ENCODE measurements at regions not wholly inside any gene's neighbourhood (a gene's known extent, or its start where the extent isn't known, plus 50 kb on each side); places are given as distances from the start of the nearest gene placed in this dataset.

DNA sequence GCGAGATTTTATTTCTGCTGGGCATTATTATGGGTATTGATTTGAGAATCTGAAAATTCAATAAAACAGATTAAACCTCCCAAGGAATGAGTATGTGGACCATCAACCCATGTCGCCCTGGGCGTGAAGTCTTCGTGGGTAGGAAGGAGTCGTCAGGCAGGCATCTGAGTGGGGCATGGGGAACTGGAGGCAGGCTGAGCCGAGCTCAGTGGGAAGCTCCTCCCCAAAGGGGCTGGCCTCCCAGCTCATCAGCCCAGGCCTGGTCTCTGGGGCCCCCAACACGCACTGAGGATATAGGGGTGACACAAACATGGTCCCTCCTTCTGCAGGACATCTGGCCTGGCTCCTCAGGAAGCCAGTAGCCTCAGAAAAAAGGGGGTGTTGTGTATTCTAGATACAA, 265.2 kb downstream of the TFCP2L1 start:
- Histone ChIP-seq H3K4me2 (ENCODE audit: low read length) (no peak overlapping the region), H3K27me3 (ENCODE audit: low read length) (no peaks in the 10 kb centered on the region), H3K9ac (ENCODE audit: low read length) (no peak overlapping the region), H4K20me1 (ENCODE audit: low read length) (no peaks in the 10 kb centered on the region), H3K9me2 (replicated peaks; ENCODE audit: low read length) (no peaks in the 10 kb centered on the region), H2AFZ (ENCODE audit: low read length) (no peak overlapping the region), H3K4me1 (ENCODE audit: insufficient read depth, low read length) (no peaks in the 10 kb centered on the region), H3K4me3 (ENCODE audit: low read length) (no peak overlapping the region), H3K36me3 (ENCODE audit: low read depth, low read length) (no peaks in the 10 kb centered on the region), H3K9me3 (ENCODE audit: low read length) (no peaks in the 10 kb centered on the region), H3F3A (ENCODE audit: low read length, unreplicated experiment) (no peaks in the 10 kb centered on the region), H3K27ac (ENCODE audit: low read length) (no peak overlapping the region), H3K79me2 (ENCODE audit: low read length) (no peaks in the 10 kb centered on the region)
- BruUV-seq (replicated peaks): no TSS peak
- ChIA-PET CTCF (no interaction called here), POLR2A (ENCODE audit: unreplicated experiment) (no interaction called here)
- TF ChIP-seq EZH2 (IDR thresholded peaks at IDR 0.05; ENCODE audit: low read length, unreplicated experiment): no peak
- TF ChIP-seq, protein P1, sequence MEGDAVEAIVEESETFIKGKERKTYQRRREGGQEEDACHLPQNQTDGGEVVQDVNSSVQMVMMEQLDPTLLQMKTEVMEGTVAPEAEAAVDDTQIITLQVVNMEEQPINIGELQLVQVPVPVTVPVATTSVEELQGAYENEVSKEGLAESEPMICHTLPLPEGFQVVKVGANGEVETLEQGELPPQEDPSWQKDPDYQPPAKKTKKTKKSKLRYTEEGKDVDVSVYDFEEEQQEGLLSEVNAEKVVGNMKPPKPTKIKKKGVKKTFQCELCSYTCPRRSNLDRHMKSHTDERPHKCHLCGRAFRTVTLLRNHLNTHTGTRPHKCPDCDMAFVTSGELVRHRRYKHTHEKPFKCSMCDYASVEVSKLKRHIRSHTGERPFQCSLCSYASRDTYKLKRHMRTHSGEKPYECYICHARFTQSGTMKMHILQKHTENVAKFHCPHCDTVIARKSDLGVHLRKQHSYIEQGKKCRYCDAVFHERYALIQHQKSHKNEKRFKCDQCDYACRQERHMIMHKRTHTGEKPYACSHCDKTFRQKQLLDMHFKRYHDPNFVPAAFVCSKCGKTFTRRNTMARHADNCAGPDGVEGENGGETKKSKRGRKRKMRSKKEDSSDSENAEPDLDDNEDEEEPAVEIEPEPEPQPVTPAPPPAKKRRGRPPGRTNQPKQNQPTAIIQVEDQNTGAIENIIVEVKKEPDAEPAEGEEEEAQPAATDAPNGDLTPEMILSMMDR (conservative IDR thresholded peaks at IDR 0.05; ENCODE audit: low read depth, low read length): no peak
- TF ChIP-seq EZH2phosphoT487 (IDR thresholded peaks at IDR 0.05; ENCODE audit: borderline replicate concordance, low read length): no peak
- ATAC-seq (no peak), DNase-seq (no peak)
- intact Hi-C loops (cut with micrococcal nuclease): no loop called here

DNA sequence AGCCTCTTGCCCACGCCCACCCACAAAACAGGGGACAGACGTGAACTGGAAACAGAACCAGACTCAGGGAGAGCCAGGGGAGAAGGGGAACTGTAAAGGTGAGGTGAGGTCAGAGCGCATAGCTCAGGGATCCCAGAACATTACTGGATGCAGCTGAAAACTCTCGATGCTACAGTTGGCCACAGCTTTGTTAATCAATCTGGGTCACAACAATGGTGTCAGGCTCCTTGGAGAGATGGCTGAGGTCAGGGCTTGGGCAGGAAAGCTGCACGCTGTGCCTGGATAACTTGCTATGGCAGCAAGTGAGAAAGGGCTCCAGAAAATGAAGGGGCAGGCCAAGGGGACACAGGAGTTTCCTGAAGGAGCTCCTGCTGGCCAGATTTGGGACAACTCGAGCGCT, 263.3 kb downstream of the TFCP2L1 start:
- intact Hi-C loops (cut with micrococcal nuclease): no loop called here
- H3K9ac ChIP-seq (ENCODE audit: low read length): no peak overlapping the region
- no peaks in the 10 kb centered on the region for H3K36me3 ChIP-seq (ENCODE audit: low read depth, low read length)
- DNase-seq (no peak), ATAC-seq (no peak)
- no peaks in the 10 kb centered on the region for H3K79me2 ChIP-seq (ENCODE audit: low read length)
- ChIA-PET CTCF (no interaction called here), POLR2A (ENCODE audit: unreplicated experiment) (no interaction called here)
- no peaks in the 10 kb centered on the region for H3K9me2 ChIP-seq (replicated peaks; ENCODE audit: low read length)
- H3K9me3 ChIP-seq (ENCODE audit: low read length): no peaks in the 10 kb centered on the region
- H3K4me3 ChIP-seq (ENCODE audit: low read length): no peak overlapping the region
- H3K27ac ChIP-seq (ENCODE audit: low read length): no peak overlapping the region
- no peaks in the 10 kb centered on the region for H4K20me1 ChIP-seq (ENCODE audit: low read length)
- no peak overlapping the region for H3K4me2 ChIP-seq (ENCODE audit: low read length)
- H3K27me3 ChIP-seq (ENCODE audit: low read length): no peaks in the 10 kb centered on the region
- H2AFZ ChIP-seq (ENCODE audit: low read length): no peak overlapping the region
- H3F3A ChIP-seq (ENCODE audit: low read length, unreplicated experiment): no peaks in the 10 kb centered on the region
- TF ChIP-seq, protein P1 (conservative IDR thresholded peaks at IDR 0.05; ENCODE audit: low read depth, low read length): no peak
- no peak for TF ChIP-seq EZH2 (IDR thresholded peaks at IDR 0.05; ENCODE audit: low read length, unreplicated experiment)
- no peak for TF ChIP-seq EZH2phosphoT487 (IDR thresholded peaks at IDR 0.05; ENCODE audit: borderline replicate concordance, low read length)
- no TSS peak for BruUV-seq (replicated peaks)
- H3K4me1 ChIP-seq (ENCODE audit: insufficient read depth, low read length): no peaks in the 10 kb centered on the region

DNA sequence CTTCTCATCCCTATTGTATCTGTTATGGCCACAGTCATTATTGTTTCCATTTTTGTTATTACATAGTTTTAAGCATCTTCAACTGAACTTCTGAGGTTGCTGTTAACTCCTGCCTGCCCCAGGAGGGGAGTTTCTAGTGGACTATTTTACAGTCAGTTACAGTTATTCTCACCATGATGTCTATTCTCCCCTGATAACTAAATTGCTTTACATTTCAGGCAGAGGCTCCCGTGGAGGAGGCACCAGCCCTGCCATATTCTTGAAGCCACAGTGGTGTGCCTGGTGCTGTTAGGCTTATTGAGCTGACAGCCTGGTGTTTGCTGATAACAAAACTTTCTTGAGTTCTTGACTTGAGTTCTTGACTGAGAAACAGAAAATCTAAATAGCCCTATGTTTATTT, 256.4 kb downstream of the TFCP2L1 start:
- no TSS peak for BruUV-seq (replicated peaks)
- peaks cover 58% of the 10 kb centered on the region for H3K27me3 ChIP-seq (ENCODE audit: low read length)
- POLR2A ChIA-PET (ENCODE audit: unreplicated experiment): no interaction called here

More for the DNA sequence above, 256.4 kb downstream of the TFCP2L1 start:
- H3K4me3 ChIP-seq (ENCODE audit: low read length): no peak overlapping the region
- no peak for TF ChIP-seq EZH2phosphoT487 (IDR thresholded peaks at IDR 0.05; ENCODE audit: borderline replicate concordance, low read length)
- H3K4me1 ChIP-seq (ENCODE audit: insufficient read depth, low read length): no peaks in the 10 kb centered on the region
- H3F3A ChIP-seq (ENCODE audit: low read length, unreplicated experiment): no peaks in the 10 kb centered on the region
- H3K79me2 ChIP-seq (ENCODE audit: low read length): no peaks in the 10 kb centered on the region
- H3K36me3 ChIP-seq (ENCODE audit: low read depth, low read length): no peaks in the 10 kb centered on the region
- no peaks in the 10 kb centered on the region for H4K20me1 ChIP-seq (ENCODE audit: low read length)
- intact Hi-C loops (cut with micrococcal nuclease): no loop called here
- no peaks in the 10 kb centered on the region for H3K9me3 ChIP-seq (ENCODE audit: low read length)
- no peak overlapping the region for H3K4me2 ChIP-seq (ENCODE audit: low read length)
- CTCF ChIA-PET: interaction anchor here (1.2 kb wide), 1 partner anchor 45 kb away, joined by 4 read pairs; no protein-coding TSS in a partner anchor
- H3K9ac ChIP-seq (ENCODE audit: low read length): no peak overlapping the region
- H2AFZ ChIP-seq (ENCODE audit: low read length): no peak overlapping the region
- H3K27ac ChIP-seq (ENCODE audit: low read length): no peak overlapping the region
- DNase-seq (no peak), ATAC-seq (no peak)
- no peaks in the 10 kb centered on the region for H3K9me2 ChIP-seq (replicated peaks; ENCODE audit: low read length)

Measured in PC-3 (cell line).